IMR-90 (cell line): ENCODE measurements at regions not wholly inside any gene's neighbourhood (a gene's known extent, or its start where the extent isn't known, plus 50 kb on each side); places are given as distances from the start of the nearest gene placed in this dataset.
"Not testable (repeated sequence)": the region's sequence is repeated elsewhere in the genome, so short reads cannot be mapped to it uniquely, and the experiment has no call there.

Experiments
- ATAC-seq: fragments of 200-7000 bp; cut with Tn5 transposase; 2 replicates; pipeline ENCODE4 v1.9.1; 2020; ENCODE audit warnings: low read depth, mild to moderate bottlenecking, moderate library complexity
- BruUV-seq: library from RNA; stranded (reverse); fragments of 400-500 nt; replicated peaks from 2 replicates; lab custom pipeline; 2021; lab: Mats Ljungman, UMichigan
- CTCF ChIA-PET: fragments of 300-600 bp; formaldehyde crosslinking; extraction: SDS; loops from one replicate; lab custom pipeline; 2021; ENCODE audit warnings: antibody characterized with exemption; lab: Yijun Ruan, JAX
- POLR2A ChIA-PET: fragments of 300-600 bp; sonication (Branson Sonifier 250); formaldehyde crosslinking; loops from one replicate; lab custom pipeline; 2022; ENCODE audit warnings: antibody characterized with exemption; ENCODE audit not compliant: unreplicated experiment; lab: Charles Lee
- DNase-seq: peaks from one replicate; pipeline ENCODE4 v3.0.0; 2013
- H2AFZ ChIP-seq: replicated peaks from 2 replicates; pipeline ENCODE3; 2013; ENCODE audit warnings: low read length, mild to moderate bottlenecking; ENCODE audit not compliant: poor library complexity
- H2AK5ac ChIP-seq: 2 replicates; pipeline ENCODE4 v1.6.1; 2013; ENCODE audit warnings: low read depth, low read length, inconsistent platforms
- H2AK9ac ChIP-seq: replicated peaks from 2 replicates; pipeline ENCODE3; 2013; ENCODE audit warnings: mild to moderate bottlenecking, low read depth, low read length, moderate library complexity; ENCODE audit not compliant: poor library complexity
- H2BK120ac ChIP-seq: 2 replicates; pipeline ENCODE4 v1.6.1; 2013; ENCODE audit warnings: low read depth, low read length, inconsistent platforms
- H2BK15ac ChIP-seq: 3 replicates; pipeline ENCODE4 v1.6.1; 2013; ENCODE audit warnings: low read depth, low read length, inconsistent platforms
- H2BK20ac ChIP-seq: 2 replicates; pipeline ENCODE4 v1.6.1; 2013; ENCODE audit warnings: low read depth, mild to moderate bottlenecking, inconsistent platforms, low read length, moderate library complexity
- H2BK5ac ChIP-seq: 2 replicates; pipeline ENCODE4 v1.6.1; 2013; ENCODE audit warnings: mild to moderate bottlenecking, low read depth, low read length, inconsistent platforms; ENCODE audit not compliant: poor library complexity, severe bottlenecking
- H3K14ac ChIP-seq: replicated peaks from 2 replicates; pipeline ENCODE4 v1.6.1; 2013; ENCODE audit warnings: low read depth, low read length, inconsistent platforms
- H3K18ac ChIP-seq: 2 replicates; pipeline ENCODE4 v1.6.1; 2013; ENCODE audit warnings: low read depth, low read length, control low read depth
- H3K23ac ChIP-seq: 2 replicates; pipeline ENCODE4 v1.6.1; 2013; ENCODE audit warnings: low read depth, low read length, inconsistent platforms
- H3K27ac ChIP-seq: 2 replicates; pipeline ENCODE4 v1.5.1; 2013; ENCODE audit warnings: mild to moderate bottlenecking, control low read depth, low read length; ENCODE audit not compliant: insufficient read depth
- H3K27me3 ChIP-seq: 2 replicates; pipeline ENCODE4 v1.6.1; 2013; ENCODE audit warnings: low read length; ENCODE audit not compliant: control insufficient read depth, insufficient read depth
- H3K36me3 ChIP-seq: 2 replicates; pipeline ENCODE4 v1.6.1; 2013; ENCODE audit warnings: low read length, mixed read lengths; ENCODE audit not compliant: control insufficient read depth, insufficient read depth
- H3K4ac ChIP-seq: 2 replicates; pipeline ENCODE4 v1.6.1; 2013; ENCODE audit warnings: low read depth, low read length, inconsistent platforms
- H3K4me1 ChIP-seq: 2 replicates; pipeline ENCODE4 v1.6.1; 2013; ENCODE audit warnings: low read length, mixed read lengths; ENCODE audit not compliant: control insufficient read depth, insufficient read depth
- H3K4me2 ChIP-seq: 2 replicates; pipeline ENCODE4 v1.6.1; 2013; ENCODE audit warnings: low read depth, mild to moderate bottlenecking, control low read depth, low read length, moderate library complexity
- H3K4me3 ChIP-seq: 2 replicates; pipeline ENCODE4 v1.5.1; 2013; ENCODE audit warnings: low read depth, mild to moderate bottlenecking, control low read depth, low read length, moderate library complexity; ENCODE audit not compliant: insufficient read depth
- H3K56ac ChIP-seq: 2 replicates; pipeline ENCODE4 v1.6.1; 2013; ENCODE audit warnings: low read length, inconsistent platforms; ENCODE audit not compliant: insufficient read depth; ENCODE audit errors: extremely low read depth
- H3K79me1 ChIP-seq, 2 experiments: 2 replicates each; pipeline ENCODE4 v1.6.1; 2013; ENCODE audit warnings: low read length in 2 of 2, inconsistent platforms in 1 of 2, low read depth in 1 of 2
- H3K9ac ChIP-seq: 2 replicates; pipeline ENCODE4 v1.6.1; 2013; ENCODE audit warnings: low read depth, low read length, control low read depth
- H3K9me1 ChIP-seq: 2 replicates; pipeline ENCODE4 v1.6.1; 2013; ENCODE audit warnings: low read length, inconsistent platforms; ENCODE audit not compliant: insufficient read depth
- H3K9me3 ChIP-seq: 2 replicates; pipeline ENCODE4 v1.6.1; 2013; ENCODE audit warnings: low read length; ENCODE audit not compliant: control insufficient read depth, insufficient read depth
- H4K20me1 ChIP-seq: 2 replicates; pipeline ENCODE4 v1.6.1; 2013; ENCODE audit warnings: low read length, inconsistent platforms; ENCODE audit not compliant: insufficient read depth
- H4K5ac ChIP-seq: 2 replicates; pipeline ENCODE4 v1.6.1; 2013; ENCODE audit warnings: mild to moderate bottlenecking, low read depth, low read length, control low read depth
- H4K8ac ChIP-seq, 2 experiments: 2 replicates each; pipeline ENCODE4 v1.6.1; 2013; ENCODE audit warnings: low read depth in 2 of 2, low read length in 2 of 2, control low read depth in 1 of 2, inconsistent platforms in 1 of 2
- H4K91ac ChIP-seq: 2 replicates; pipeline ENCODE4 v1.6.1; 2013; ENCODE audit warnings: low read depth, low read length, inconsistent platforms; ENCODE audit not compliant: insufficient read depth
- WGBS, 2 experiments: methylation state at CpG; one replicate each; pipeline versions ENCODE4 v1.1.5 to v1.1.7; 2013; ENCODE audit warnings: missing lambda C conversion rate in 2 of 2; ENCODE audit not compliant: insufficient read length in 1 of 2; ENCODE audit errors: extremely low coverage in 2 of 2; 5-methylcytosine and 5-hydroxymethylcytosine counted together
- dilution Hi-C: fragments of 300-500 bp; cut with HindIII; formaldehyde crosslinking; loops from one replicate; pipeline ENCODE4 v1.14.3; 2018; ENCODE audit warnings: low sequenced_read_pairs; ENCODE audit not compliant: unreplicated experiment
- in situ Hi-C: fragments of 300-500 bp; cut with MboI; formaldehyde crosslinking; loops from 3 replicates; pipeline ENCODE4 v1.14.3; 2019; ENCODE audit warnings: low sequenced_read_pairs, inconsistent platforms, mixed read lengths
- intact Hi-C: fragments of 100-400 bp; cut with micrococcal nuclease; formaldehyde crosslinking; loops from 2 replicates; pipeline ENCODE4 v1.10.0; 2022

DNA sequence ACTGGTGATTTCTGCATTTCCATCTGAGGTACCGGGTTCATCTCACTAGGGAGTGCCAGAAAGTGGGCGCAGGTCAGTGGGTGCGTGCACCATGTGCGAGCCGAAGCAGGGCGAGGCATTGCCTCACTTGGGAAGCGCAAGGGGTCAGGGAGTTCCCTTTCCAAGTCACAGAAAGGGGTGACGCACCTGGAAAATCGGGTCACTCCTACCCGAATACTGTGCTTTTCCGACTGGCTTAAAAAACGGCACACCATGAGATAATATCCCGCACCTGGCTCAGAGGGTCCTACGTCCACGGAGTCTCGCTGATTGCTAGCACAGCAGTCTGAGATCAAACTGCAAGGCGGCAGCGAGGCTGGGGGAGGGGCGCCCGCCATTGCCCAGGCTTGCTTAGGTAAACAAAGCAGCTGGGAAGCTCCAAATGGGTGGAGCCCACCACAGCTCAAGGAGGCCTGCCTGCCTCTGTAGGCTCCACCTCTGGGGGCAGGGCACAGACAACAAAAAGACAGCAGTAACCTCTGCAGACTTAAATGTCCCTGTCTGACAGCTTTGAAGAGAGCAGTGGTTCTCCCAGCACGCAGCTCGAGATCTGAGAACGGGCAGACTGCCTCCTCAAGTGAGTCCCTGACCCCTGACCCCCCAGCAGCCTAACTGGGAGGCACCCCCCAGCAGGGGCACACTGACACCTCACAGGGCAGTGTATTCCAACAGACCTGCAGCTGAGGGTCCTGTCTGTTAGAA lies 146.0 kb downstream of the IBTK start:
- H3K79me1 ChIP-seq, H3K36me3 ChIP-seq, H3K14ac ChIP-seq, H3K27ac ChIP-seq, H2AK5ac ChIP-seq, H3K4me1 ChIP-seq, in situ Hi-C loops, H4K8ac ChIP-seq, H2BK5ac ChIP-seq, H4K20me1 ChIP-seq, H3K9ac ChIP-seq, H2BK120ac ChIP-seq, intact Hi-C loops, CTCF ChIA-PET, H3K56ac ChIP-seq, H3K18ac ChIP-seq, H3K4me3 ChIP-seq, ATAC-seq, H3K23ac ChIP-seq, H2BK20ac ChIP-seq, dilution Hi-C loops, H3K27me3 ChIP-seq, H3K4me2 ChIP-seq, H2AFZ ChIP-seq, POLR2A ChIA-PET, BruUV-seq, DNase-seq, H3K9me1 ChIP-seq, H2AK9ac ChIP-seq, H4K91ac ChIP-seq, H3K4ac ChIP-seq, H4K5ac ChIP-seq, H3K9me3 ChIP-seq, H2BK15ac ChIP-seq: not testable (repeated sequence)
- WGBS, 2 experiments, result 90% methylated on average over 2 of the region's 23 CpGs; no CpG with 5 or more reads in 1 of the 2 experiments

DNA sequence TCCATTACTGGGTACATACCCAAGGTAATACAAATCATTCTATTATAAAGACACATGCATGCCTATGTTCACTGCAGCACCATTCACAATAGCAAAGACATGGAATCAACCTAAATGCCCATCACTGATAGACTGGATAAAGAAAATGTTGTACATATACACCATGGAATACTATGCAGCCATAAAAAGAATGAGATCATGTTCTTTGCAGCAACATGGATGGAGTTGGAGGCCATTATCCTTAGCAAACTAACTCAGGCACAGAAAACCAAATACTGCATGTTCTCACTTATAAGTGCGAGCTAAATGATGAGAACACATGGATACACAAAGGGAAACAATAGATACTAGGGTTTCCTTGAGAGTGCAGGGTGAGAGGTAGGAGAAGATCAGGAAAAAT lies 146.8 kb downstream of the IBTK start:
- CTCF ChIA-PET, H3K27me3 ChIP-seq, H3K56ac ChIP-seq, H3K4me3 ChIP-seq, H3K23ac ChIP-seq, H3K36me3 ChIP-seq, H3K9me3 ChIP-seq, H2BK5ac ChIP-seq, H3K14ac ChIP-seq, H2BK20ac ChIP-seq, H4K8ac ChIP-seq, H2BK120ac ChIP-seq, H2AK5ac ChIP-seq, H3K18ac ChIP-seq, H4K20me1 ChIP-seq, H2BK15ac ChIP-seq, H3K4me2 ChIP-seq, H2AFZ ChIP-seq, H3K9me1 ChIP-seq, dilution Hi-C loops, H2AK9ac ChIP-seq, H3K9ac ChIP-seq, in situ Hi-C loops, H4K5ac ChIP-seq, BruUV-seq, H3K4me1 ChIP-seq, H4K91ac ChIP-seq, ATAC-seq, H3K79me1 ChIP-seq, H3K27ac ChIP-seq, DNase-seq, intact Hi-C loops, POLR2A ChIA-PET, H3K4ac ChIP-seq: not testable (repeated sequence)
- WGBS, 2 experiments, result no CpG with 5 or more reads among the region's 1 CpG
